Stomach (tissue), 4 donors: ENCODE measurements at regions not wholly inside any gene's neighbourhood (a gene's known extent, or its start where the extent isn't known, plus 50 kb on each side); places are given as distances from the start of the nearest gene placed in this dataset.

Experiments
- POLR2A ChIP-seq, 4 donors: fragments of 450-650 bp; IDR thresholded peaks; one replicate each; pipeline ENCODE4 v1.6.1; 2016; ENCODE audit warnings: antibody characterized with exemption in 4 of 4, control low read depth in 2 of 4, mild to moderate bottlenecking in 1 of 4, moderate library complexity in 1 of 4
- TF ChIP-seq, protein P1 (sequence below), 7 experiments: fragments of 450-650 bp in 4 of 7; fragments of 200-600 bp in 3 of 7; sonication (generic) in 3 of 7; IDR thresholded peaks; one replicate each; pipeline ENCODE4 v1.5.1; 2016 to 2019; ENCODE audit warnings: antibody characterized with exemption in 7 of 7, control low read depth in 2 of 7, mild to moderate bottlenecking in 1 of 7

DNA sequence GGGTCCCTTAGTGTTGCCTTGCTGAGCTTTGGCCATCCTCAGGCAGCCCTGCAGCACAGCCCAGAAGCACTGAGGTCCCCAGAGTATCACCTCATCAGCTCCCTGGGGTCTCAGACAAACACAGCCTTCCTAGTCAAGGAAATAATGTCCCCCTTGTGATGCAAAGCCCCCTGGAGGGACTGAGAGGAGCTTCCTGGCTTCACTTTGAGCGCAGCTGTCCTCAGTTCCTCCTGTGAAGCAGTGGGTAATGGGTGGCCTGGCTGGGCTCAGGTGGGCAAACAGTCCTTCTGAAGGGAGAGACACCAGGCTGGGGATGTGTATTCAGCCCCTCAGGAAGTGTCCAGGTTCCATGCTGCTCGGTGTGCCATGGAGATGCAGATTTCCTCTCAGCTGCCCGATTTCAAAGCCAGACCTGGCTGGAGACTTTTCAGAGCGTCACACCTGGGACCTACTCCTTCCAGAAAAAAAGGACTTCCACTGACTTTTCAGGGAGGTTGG, 79.2 kb upstream of the FOXA2 start:
- TF ChIP-seq, protein P1, sequence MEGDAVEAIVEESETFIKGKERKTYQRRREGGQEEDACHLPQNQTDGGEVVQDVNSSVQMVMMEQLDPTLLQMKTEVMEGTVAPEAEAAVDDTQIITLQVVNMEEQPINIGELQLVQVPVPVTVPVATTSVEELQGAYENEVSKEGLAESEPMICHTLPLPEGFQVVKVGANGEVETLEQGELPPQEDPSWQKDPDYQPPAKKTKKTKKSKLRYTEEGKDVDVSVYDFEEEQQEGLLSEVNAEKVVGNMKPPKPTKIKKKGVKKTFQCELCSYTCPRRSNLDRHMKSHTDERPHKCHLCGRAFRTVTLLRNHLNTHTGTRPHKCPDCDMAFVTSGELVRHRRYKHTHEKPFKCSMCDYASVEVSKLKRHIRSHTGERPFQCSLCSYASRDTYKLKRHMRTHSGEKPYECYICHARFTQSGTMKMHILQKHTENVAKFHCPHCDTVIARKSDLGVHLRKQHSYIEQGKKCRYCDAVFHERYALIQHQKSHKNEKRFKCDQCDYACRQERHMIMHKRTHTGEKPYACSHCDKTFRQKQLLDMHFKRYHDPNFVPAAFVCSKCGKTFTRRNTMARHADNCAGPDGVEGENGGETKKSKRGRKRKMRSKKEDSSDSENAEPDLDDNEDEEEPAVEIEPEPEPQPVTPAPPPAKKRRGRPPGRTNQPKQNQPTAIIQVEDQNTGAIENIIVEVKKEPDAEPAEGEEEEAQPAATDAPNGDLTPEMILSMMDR (IDR thresholded peaks at IDR 0.05) = no peak
- no peak for TF ChIP-seq POLR2A (IDR thresholded peaks at IDR 0.05)
